Smooth muscle cell (in vitro differentiated cells): ENCODE measurements at regions not wholly inside any gene's neighbourhood (a gene's known extent, or its start where the extent isn't known, plus 50 kb on each side); places are given as distances from the start of the nearest gene placed in this dataset.

ENCODE experiments used
- DNase-seq: peaks from one replicate; lab custom pipeline; 2025; ENCODE audit not compliant: unreplicated experiment; lab: John Stamatoyannopoulos, UW
- H2AFZ ChIP-seq: fragments of 200-600 bp; sonication (generic); 2 replicates; pipeline ENCODE4 v1.6.0; 2016; ENCODE audit warnings: antibody characterized with exemption, low read depth, mild to moderate bottlenecking
- H3F3A ChIP-seq: fragments of 200-600 bp; sonication (generic); 2 replicates; pipeline ENCODE4 v1.6.0; 2017; ENCODE audit warnings: antibody characterized with exemption, low read depth
- H3K27ac ChIP-seq: fragments of 200-600 bp; sonication (generic); 2 replicates; pipeline ENCODE4 v1.5.1; 2016; ENCODE audit warnings: low read depth, mild to moderate bottlenecking
- H3K27me3 ChIP-seq: fragments of 200-600 bp; sonication (generic); 2 replicates; pipeline ENCODE4 v1.6.1; 2016; ENCODE audit warnings: low read depth, mild to moderate bottlenecking
- H3K36me3 ChIP-seq: fragments of 200-600 bp; sonication (generic); 2 replicates; pipeline ENCODE4 v1.5.1; 2016; ENCODE audit warnings: low read depth
- H3K4me1 ChIP-seq: fragments of 200-600 bp; sonication (generic); 2 replicates; pipeline ENCODE4 v1.5.1; 2016; ENCODE audit warnings: low read depth
- H3K4me2 ChIP-seq: fragments of 200-600 bp; sonication (generic); 2 replicates; pipeline ENCODE4 v1.6.0; 2016; ENCODE audit warnings: mild to moderate bottlenecking
- H3K4me3 ChIP-seq: fragments of 200-600 bp; sonication (generic); 2 replicates; pipeline ENCODE4 v1.5.1; 2016; ENCODE audit warnings: mild to moderate bottlenecking
- H3K79me2 ChIP-seq: fragments of 200-600 bp; sonication (generic); 2 replicates; pipeline ENCODE4 v1.6.0; 2016; ENCODE audit warnings: low read depth, mild to moderate bottlenecking
- H3K9ac ChIP-seq: fragments of 200-600 bp; sonication (generic); 2 replicates; pipeline ENCODE4 v1.6.0; 2016; ENCODE audit warnings: low read depth
- H3K9me3 ChIP-seq: fragments of 200-600 bp; sonication (generic); replicated peaks from 2 replicates; pipeline ENCODE4 v1.5.1; 2016; ENCODE audit warnings: low read depth
- H4K20me1 ChIP-seq: fragments of 200-600 bp; sonication (generic); 2 replicates; pipeline ENCODE4 v1.6.0; 2016; ENCODE audit warnings: low read depth
- CTCF ChIP-seq: fragments of 200-600 bp; sonication (generic); IDR thresholded peaks from 2 replicates; pipeline ENCODE4 v1.5.1; 2017; ENCODE audit warnings: borderline replicate concordance, mild to moderate bottlenecking, antibody characterized with exemption; ENCODE audit not compliant: insufficient read depth, poor library complexity, severe bottlenecking
- WGBS: methylation state at CpG from one replicate; pipeline ENCODE4 v1.1.7; 2016; ENCODE audit warnings: low lambda C conversion rate; 5-methylcytosine and 5-hydroxymethylcytosine counted together

GRCh38 chr1:182259229-182259872 lies 132.2 kb downstream of the GLUL start:
- no peak for TF ChIP-seq CTCF
- Histone ChIP-seq H3K36me3 (no peaks in the 10 kb centered on the region), H3K79me2 (no peaks in the 10 kb centered on the region), H2AFZ (no peak overlapping the region), H3K27ac (no peak overlapping the region), H3K4me3 (no peak overlapping the region), H4K20me1 (no peaks in the 10 kb centered on the region), H3K4me2 (no peak overlapping the region), H3K4me1 (no peaks in the 10 kb centered on the region), H3K9me3 (no peaks in the 10 kb centered on the region), H3K9ac (no peak overlapping the region), H3K27me3 (no peaks in the 10 kb centered on the region), H3F3A (no peaks in the 10 kb centered on the region)
- no peak for DNase-seq
- WGBS: 37% methylated on average over 4 of the region's 4 CpGs

GRCh38 chr1:182257369-182258063 lies 134.1 kb downstream of the GLUL start:
- no peak overlapping the region for H3K27ac ChIP-seq
- H3K4me2 ChIP-seq: no peak overlapping the region
- H3K4me3 ChIP-seq: no peak overlapping the region
- H3K9me3 ChIP-seq: no peaks in the 10 kb centered on the region
- no peaks in the 10 kb centered on the region for H4K20me1 ChIP-seq
- no peak overlapping the region for H2AFZ ChIP-seq
- DNase-seq: no peak
- no peak for TF ChIP-seq CTCF
- H3K4me1 ChIP-seq: no peaks in the 10 kb centered on the region
- no peaks in the 10 kb centered on the region for H3K36me3 ChIP-seq
- no peaks in the 10 kb centered on the region for H3K27me3 ChIP-seq
- no peaks in the 10 kb centered on the region for H3F3A ChIP-seq
- H3K9ac ChIP-seq: no peak overlapping the region
- no peaks in the 10 kb centered on the region for H3K79me2 ChIP-seq
- WGBS: 96% methylated on average over 2 of the region's 2 CpGs

GRCh38 chr1:182256931-182257330 lies 134.7 kb downstream of the GLUL start:
- H3K4me2 ChIP-seq: no peak overlapping the region
- DNase-seq: no peak
- no peaks in the 10 kb centered on the region for H3K4me1 ChIP-seq
- no peak for TF ChIP-seq CTCF
- no peaks in the 10 kb centered on the region for H3K27me3 ChIP-seq
- no peaks in the 10 kb centered on the region for H4K20me1 ChIP-seq
- no peak overlapping the region for H3K9ac ChIP-seq
- no peak overlapping the region for H3K4me3 ChIP-seq
- no peak overlapping the region for H3K27ac ChIP-seq
- no peaks in the 10 kb centered on the region for H3F3A ChIP-seq
- 95% methylated on average over 4 of the region's 4 CpGs for WGBS
- no peaks in the 10 kb centered on the region for H3K36me3 ChIP-seq
- H2AFZ ChIP-seq: no peak overlapping the region
- no peaks in the 10 kb centered on the region for H3K9me3 ChIP-seq
- no peaks in the 10 kb centered on the region for H3K79me2 ChIP-seq

GRCh38 chr1:182255494-182255893 lies 136.1 kb downstream of the GLUL start:
- Histone ChIP-seq H3K9me3 (no peaks in the 10 kb centered on the region), H3K27ac (no peak overlapping the region), H3K27me3 (no peaks in the 10 kb centered on the region), H3K9ac (no peak overlapping the region), H3K4me3 (no peak overlapping the region), H3K79me2 (no peaks in the 10 kb centered on the region), H2AFZ (no peak overlapping the region), H4K20me1 (no peaks in the 10 kb centered on the region), H3K4me1 (no peaks in the 10 kb centered on the region), H3F3A (no peaks in the 10 kb centered on the region), H3K4me2 (no peak overlapping the region), H3K36me3 (no peaks in the 10 kb centered on the region)
- WGBS: 98% methylated on average over 4 of the region's 4 CpGs
- TF ChIP-seq CTCF: no peak
- DNase-seq: no peak
